ENCODE measurements at regions not wholly inside any gene's neighbourhood (a gene's known extent, or its start where the extent isn't known, plus 50 kb on each side); places are given as distances from the start of the nearest gene placed in this dataset.

GRCh38 chr21:16590186-16590585 is 860.4 kb downstream of the USP25 start:
- TF ChIP-seq JUND (IDR thresholded peaks at IDR 0.05; ENCODE audit: low read depth) = no peak
- in situ Hi-C loops (cut with HindIII; ENCODE audit: low pct_unique_long_range_greater_than_20kb, low sequenced_read_pairs) = no loop called here
- DNase-seq (ENCODE audit: low read depth in 1 of 2, low spot score in 1 of 2) = no peak

GRCh38 chr21:16590641-16591292 is 861.0 kb downstream of the USP25 start:
- DNase-seq (ENCODE audit: low read depth in 1 of 2, low spot score in 1 of 2) = no peak
- in situ Hi-C loops (cut with HindIII; ENCODE audit: low pct_unique_long_range_greater_than_20kb, low sequenced_read_pairs) = no loop called here
- TF ChIP-seq JUND (IDR thresholded peaks at IDR 0.05; ENCODE audit: low read depth) = no peak

GRCh38 chr21:16592381-16592780 is 862.6 kb downstream of the USP25 start:
- in situ Hi-C loops (cut with HindIII; ENCODE audit: low pct_unique_long_range_greater_than_20kb, low sequenced_read_pairs) = no loop called here
- DNase-seq (ENCODE audit: low read depth in 1 of 2, low spot score in 1 of 2) = no peak
- TF ChIP-seq JUND (IDR thresholded peaks at IDR 0.05; ENCODE audit: low read depth) = no peak

GRCh38 chr21:16594191-16594590 is 864.4 kb downstream of the USP25 start:
- no peak for DNase-seq (ENCODE audit: low read depth in 1 of 2, low spot score in 1 of 2)
- in situ Hi-C loops (cut with HindIII; ENCODE audit: low pct_unique_long_range_greater_than_20kb, low sequenced_read_pairs) = no loop called here
- no peak for TF ChIP-seq JUND (IDR thresholded peaks at IDR 0.05; ENCODE audit: low read depth)

- in situ Hi-C loops (cut with HindIII; ENCODE audit: low pct_unique_long_range_greater_than_20kb, low sequenced_read_pairs) = no loop called here
- DNase-seq (ENCODE audit: low read depth in 1 of 2, low spot score in 1 of 2) = no peak
- TF ChIP-seq JUND (IDR thresholded peaks at IDR 0.05; ENCODE audit: low read depth) = no peak
These were observed 866.6 kb downstream of the USP25 start for GRCh38 chr21:16596369-16596768.

GRCh38 chr21:16597753-16598152 is 868.0 kb downstream of the USP25 start:
- in situ Hi-C loops (cut with HindIII; ENCODE audit: low pct_unique_long_range_greater_than_20kb, low sequenced_read_pairs) = no loop called here
- no peak for DNase-seq (ENCODE audit: low read depth in 1 of 2, low spot score in 1 of 2)
- no peak for TF ChIP-seq JUND (IDR thresholded peaks at IDR 0.05; ENCODE audit: low read depth)

- no peak for TF ChIP-seq JUND (IDR thresholded peaks at IDR 0.05; ENCODE audit: low read depth)
These were observed 875.8 kb downstream of the USP25 start for GRCh38 chr21:16605597-16605996.

GRCh38 chr21:16606271-16606670 is 876.5 kb downstream of the USP25 start:
- in situ Hi-C loops (cut with HindIII; ENCODE audit: low pct_unique_long_range_greater_than_20kb, low sequenced_read_pairs) = no loop called here
- no peak for TF ChIP-seq JUND (IDR thresholded peaks at IDR 0.05; ENCODE audit: low read depth)
- DNase-seq (ENCODE audit: low read depth in 1 of 2, low spot score in 1 of 2) = no peak

More at GRCh38 chr21:16605597-16605996, 875.8 kb downstream of the USP25 start:
- no peak for DNase-seq (ENCODE audit: low read depth in 1 of 2, low spot score in 1 of 2)
- in situ Hi-C loops (cut with HindIII; ENCODE audit: low pct_unique_long_range_greater_than_20kb, low sequenced_read_pairs) = no loop called here

- in situ Hi-C loops (cut with HindIII; ENCODE audit: low pct_unique_long_range_greater_than_20kb, low sequenced_read_pairs) = no loop called here
- TF ChIP-seq JUND (IDR thresholded peaks at IDR 0.05; ENCODE audit: low read depth) = no peak
- DNase-seq (ENCODE audit: low read depth in 1 of 2, low spot score in 1 of 2) = peak in 1 of 2 experiments; percentile 67
These were observed 878.5 kb downstream of the USP25 start for GRCh38 chr21:16608209-16608830.

- DNase-seq (ENCODE audit: low read depth in 1 of 2, low spot score in 1 of 2) = no peak
- in situ Hi-C loops (cut with HindIII; ENCODE audit: low pct_unique_long_range_greater_than_20kb, low sequenced_read_pairs) = no loop called here
- TF ChIP-seq JUND (IDR thresholded peaks at IDR 0.05; ENCODE audit: low read depth) = no peak
These were observed 889.5 kb downstream of the USP25 start for GRCh38 chr21:16619281-16619680.

- no peak for TF ChIP-seq JUND (IDR thresholded peaks at IDR 0.05; ENCODE audit: low read depth)
- no peak for DNase-seq (ENCODE audit: low read depth in 1 of 2, low spot score in 1 of 2)
- in situ Hi-C loops (cut with HindIII; ENCODE audit: low pct_unique_long_range_greater_than_20kb, low sequenced_read_pairs) = no loop called here
These were observed 891.1 kb downstream of the USP25 start for GRCh38 chr21:16620786-16621320.

GRCh38 chr21:16624479-16625118 is 888.2 kb upstream of the CXADR start:
- no peak for DNase-seq (ENCODE audit: low read depth in 1 of 2, low spot score in 1 of 2)
- in situ Hi-C loops (cut with HindIII; ENCODE audit: low pct_unique_long_range_greater_than_20kb, low sequenced_read_pairs) = no loop called here
- no peak for TF ChIP-seq JUND (IDR thresholded peaks at IDR 0.05; ENCODE audit: low read depth)

GRCh38 chr21:16625491-16625890 is 887.4 kb upstream of the CXADR start:
- in situ Hi-C loops (cut with HindIII; ENCODE audit: low pct_unique_long_range_greater_than_20kb, low sequenced_read_pairs) = no loop called here
- DNase-seq (ENCODE audit: low read depth in 1 of 2, low spot score in 1 of 2) = no peak
- TF ChIP-seq JUND (IDR thresholded peaks at IDR 0.05; ENCODE audit: low read depth) = no peak
